ENCODE measurements at regions not wholly inside any gene's neighbourhood (a gene's known extent, or its start where the extent isn't known, plus 50 kb on each side); places are given as distances from the start of the nearest gene placed in this dataset.

- DNase-seq (ENCODE audit: low read depth), result no peak
Observed at GRCh38 chr7:116614499-116615262, 57.3 kb upstream of the MET start.

GRCh38 chr7:116616555-116617059 is 55.4 kb upstream of the MET start:
- DNase-seq (ENCODE audit: low read depth), result peak; percentile 76

- DNase-seq (ENCODE audit: low read depth), result no peak
Observed at GRCh38 chr7:116617878-116618277, 54.1 kb upstream of the MET start.

- DNase-seq (ENCODE audit: low read depth), result no peak
Observed at GRCh38 chr7:116618338-116619128, 53.5 kb upstream of the MET start.

- no peak for DNase-seq (ENCODE audit: low read depth)
Observed at GRCh38 chr7:116621649-116622048, 50.3 kb upstream of the MET start.

Measured in HT1080 (cell line).